HepG2 (cell line): ENCODE measurements at regions not wholly inside any gene's neighbourhood (a gene's known extent, or its start where the extent isn't known, plus 50 kb on each side); places are given as distances from the start of the nearest gene placed in this dataset.

ENCODE experiments used
- ATAC-seq: fragments of 200-7000 bp; cut with Tn5 transposase; 3 replicates; pipeline ENCODE4 v1.9.1; 2020; ENCODE audit warnings: mild to moderate bottlenecking, moderate library complexity
- BruUV-seq: library from RNA; stranded (reverse); fragments of 400-500 nt; replicated peaks from 2 replicates; lab custom pipeline; 2021; lab: Mats Ljungman, UMichigan
- CTCF ChIA-PET: fragments of 300-600 bp; formaldehyde crosslinking; extraction: SDS; loops from one replicate; lab custom pipeline; 2021; ENCODE audit warnings: low total read pairs, inconsistent platforms, low intra/inter-chr PET ratio; lab: Yijun Ruan, JAX
- POLR2A ChIA-PET: fragments of 350-600 bp; sonication (Branson Sonifier 250); formaldehyde crosslinking; loops from one replicate; lab custom pipeline; 2020; ENCODE audit warnings: antibody characterized with exemption, inconsistent platforms; lab: Yijun Ruan, JAX
- DNase-seq: peaks from one replicate; pipeline ENCODE4 v3.0.0-alpha.2; 2015; ENCODE audit warnings: low spot score
- FAIRE-seq: peaks from 3 replicates; lab custom pipeline; 2011; peaks lifted over from hg19 to GRCh38; lab: Jason Lieb, UNC
- H2AFZ ChIP-seq: one replicate; pipeline ENCODE4 v1.6.1; 2011; ENCODE audit warnings: low read length, inconsistent platforms
- H3K27ac ChIP-seq: fragments of 300-600 bp; 3 replicates; pipeline ENCODE4 v1.8.0; 2011; ENCODE audit warnings: mixed run types, mild to moderate bottlenecking, mixed read lengths, low read length, inconsistent platforms; ENCODE audit not compliant: insufficient read depth; ENCODE audit errors: extremely low read length
- H3K27me3 ChIP-seq, 2 experiments: fragments of 200-600 bp in 1 of 2; 2 replicates in 1 of 2; 3 replicates in 1 of 2; pipeline versions ENCODE4 v1.6.0 to v1.8.0; 2011; ENCODE audit warnings: low read length in 2 of 2, mild to moderate bottlenecking in 2 of 2, moderate library complexity in 2 of 2, inconsistent platforms in 1 of 2; ENCODE audit not compliant: insufficient read depth in 2 of 2, control insufficient read depth in 1 of 2
- H3K36me3 ChIP-seq, 2 experiments: fragments of 200-600 bp in 1 of 2; replicated peaks in 1 of 2; 2 replicates in 1 of 2; 3 replicates in 1 of 2; pipeline versions ENCODE4 v1.5.1 to v1.8.0; 2011; ENCODE audit warnings: low read length in 2 of 2, inconsistent platforms in 1 of 2; ENCODE audit not compliant: insufficient read depth in 2 of 2, control insufficient read depth in 1 of 2
- H3K4me1 ChIP-seq: 2 replicates; pipeline ENCODE4 v1.5.1; 2012; ENCODE audit warnings: low read length, inconsistent platforms; ENCODE audit not compliant: insufficient read depth
- H3K4me2 ChIP-seq: 2 replicates; pipeline ENCODE4 v1.6.0; 2011; ENCODE audit warnings: low read depth, low read length, inconsistent platforms
- H3K4me3 ChIP-seq, 3 experiments: fragments of 200-600 bp in 1 of 3; sonication (generic), shearing (Covaris generic) in 1 of 3; replicated peaks in 1 of 3; 2 replicates each; pipeline ENCODE4 v1.5.1; 2011 to 2016; ENCODE audit warnings: low read length in 3 of 3, inconsistent platforms in 2 of 3, low read depth in 2 of 3, mild to moderate bottlenecking in 2 of 3, control low read depth in 1 of 3, mixed read lengths in 1 of 3; ENCODE audit not compliant: insufficient read depth in 1 of 3
- H3K79me2 ChIP-seq: one replicate; pipeline ENCODE4 v1.6.1; 2011; ENCODE audit warnings: low read length, inconsistent platforms; ENCODE audit not compliant: insufficient read depth
- H3K9ac ChIP-seq: 2 replicates; pipeline ENCODE4 v1.6.0; 2011; ENCODE audit warnings: mild to moderate bottlenecking, low read depth, low read length, inconsistent platforms; ENCODE audit not compliant: insufficient read depth
- H3K9me3 ChIP-seq: 2 replicates; pipeline ENCODE4 v1.5.1; 2012; ENCODE audit warnings: mild to moderate bottlenecking, low read length
- H4K20me1 ChIP-seq: 2 replicates; pipeline ENCODE4 v1.6.0; 2011; ENCODE audit warnings: inconsistent platforms, mild to moderate bottlenecking, low read length, moderate library complexity; ENCODE audit not compliant: insufficient read depth
- DMAP1 ChIP-seq: IDR thresholded peaks from 2 replicates; pipeline ENCODE4 v1.6.1; 2016
- KMT2B ChIP-seq: IDR thresholded peaks from 2 replicates; pipeline ENCODE4 v1.6.1; 2016; ENCODE audit warnings: missing genetic modification reagents, missing compliant biosample characterization
- MTF1 ChIP-seq: sonication (generic); formaldehyde crosslinking; IDR thresholded peaks from 2 replicates; pipeline ENCODE4 v1.5.0; 2020; ENCODE audit warnings: missing genetic modification reagents
- NONO ChIP-seq, 2 experiments: fragments of 450-650 bp in 1 of 2; sonication (generic) in 1 of 2; formaldehyde crosslinking in 1 of 2; IDR thresholded peaks in 1 of 2; conservative IDR thresholded peaks in 1 of 2; 2 replicates each; pipeline versions ENCODE4 v1.6.1 to v1.8.0; 2017 to 2022; ENCODE audit warnings: mild to moderate bottlenecking in 1 of 2, missing genetic modification reagents in 1 of 2, moderate library complexity in 1 of 2
- ZBTB3 ChIP-seq: sonication (generic); formaldehyde crosslinking; IDR thresholded peaks from 2 replicates; pipeline ENCODE4 v1.4.0; 2020; ENCODE audit warnings: low read depth, mild to moderate bottlenecking, moderate library complexity, missing genetic modification reagents, borderline replicate concordance
- ZFP36L2 ChIP-seq: sonication (generic); formaldehyde crosslinking; IDR thresholded peaks from 2 replicates; pipeline ENCODE4 v1.4.0; 2020; ENCODE audit warnings: missing genetic modification reagents
- ZKSCAN5 ChIP-seq: sonication (generic); formaldehyde crosslinking; IDR thresholded peaks from 2 replicates; pipeline ENCODE4 v1.5.1; 2020; ENCODE audit warnings: mild to moderate bottlenecking, missing genetic modification reagents
- ZNF460 ChIP-seq: sonication (generic); formaldehyde crosslinking; IDR thresholded peaks from 2 replicates; pipeline ENCODE4 v1.5.1; 2020; ENCODE audit warnings: missing genetic modification reagents, mild to moderate bottlenecking, borderline replicate concordance
- ZNF468 ChIP-seq: sonication (generic); formaldehyde crosslinking; IDR thresholded peaks from 2 replicates; pipeline ENCODE4 v1.8.0; 2022; ENCODE audit warnings: mild to moderate bottlenecking, moderate library complexity, missing genetic modification reagents
- ZNF510 ChIP-seq: sonication (generic); formaldehyde crosslinking; IDR thresholded peaks from 2 replicates; pipeline ENCODE4 v1.4.0; 2020; ENCODE audit warnings: low read depth, mild to moderate bottlenecking, missing genetic modification reagents
- ZNF550 ChIP-seq: sonication (generic); formaldehyde crosslinking; IDR thresholded peaks from 2 replicates; pipeline ENCODE4 v1.4.0; 2020; ENCODE audit warnings: mild to moderate bottlenecking, missing genetic modification reagents, borderline replicate concordance
- ZNF563 ChIP-seq: sonication (generic); formaldehyde crosslinking; IDR thresholded peaks from 2 replicates; pipeline ENCODE4 v1.8.0; 2022; ENCODE audit warnings: mild to moderate bottlenecking, moderate library complexity, missing genetic modification reagents
- ZNF589 ChIP-seq: sonication (generic); formaldehyde crosslinking; conservative IDR thresholded peaks from 2 replicates; pipeline ENCODE4 v1.8.0; 2022; ENCODE audit warnings: mild to moderate bottlenecking, moderate library complexity, missing genetic modification reagents
- WGBS: methylation state at CpG from one replicate; pipeline ENCODE4 v1.1.6; 2017; ENCODE audit warnings: low lambda C conversion rate; 5-methylcytosine and 5-hydroxymethylcytosine counted together
- in situ Hi-C: cut with HindIII; loops from 2 replicates; pipeline ENCODE4 v1.10.0; 2017; ENCODE audit warnings: low pct_unique_long_range_greater_than_20kb; ENCODE audit not compliant: extremely low pct_ligation_motif_present
- intact Hi-C: fragments of 100-400 bp; cut with micrococcal nuclease; formaldehyde crosslinking; loops from one replicate; pipeline ENCODE4 v1.10.0; 2022; ENCODE audit not compliant: unreplicated experiment
- TF ChIP-seq, protein P1 (sequence below): sonication (generic); formaldehyde crosslinking; IDR thresholded peaks from 2 replicates; pipeline ENCODE4 v1.4.0; 2020; ENCODE audit warnings: low read depth, mild to moderate bottlenecking, missing genetic modification reagents
- TF ChIP-seq, protein P2 (sequence below): sonication (generic); formaldehyde crosslinking; IDR thresholded peaks from 2 replicates; pipeline ENCODE4 v1.9.0; 2021; ENCODE audit warnings: missing genetic modification reagents, borderline replicate concordance
- TF ChIP-seq, protein P3 (sequence below): sonication (generic); formaldehyde crosslinking; IDR thresholded peaks from 2 replicates; pipeline ENCODE4 v1.4.0; 2020; ENCODE audit warnings: missing genetic modification reagents, mild to moderate bottlenecking, borderline replicate concordance

DNA sequence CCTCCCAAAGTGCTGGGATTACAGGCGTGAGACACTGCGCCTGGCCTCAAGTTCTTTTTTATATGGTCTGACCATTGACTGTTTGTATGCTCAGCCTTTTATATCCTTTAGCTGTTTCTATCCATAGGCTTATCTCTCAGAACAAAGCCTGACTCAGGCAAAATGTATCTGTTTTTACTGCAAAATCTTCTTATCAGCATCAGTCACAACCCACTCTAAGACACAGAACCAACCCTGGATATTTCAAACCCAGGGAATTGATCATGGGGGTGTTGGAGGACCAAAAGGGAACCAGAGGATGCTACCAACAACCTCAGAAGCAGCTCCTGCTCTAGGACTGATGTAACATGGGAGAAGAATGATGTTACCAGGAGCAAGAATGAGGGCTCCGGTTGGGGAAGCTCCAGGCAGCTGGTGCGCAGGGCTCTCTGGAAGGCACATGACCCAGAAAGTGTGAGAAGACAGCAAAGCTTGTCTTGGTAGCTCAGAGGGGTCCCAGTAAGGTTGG, 75.3 kb upstream of the NCK2 start (continued):
- TF ChIP-seq, protein P1, sequence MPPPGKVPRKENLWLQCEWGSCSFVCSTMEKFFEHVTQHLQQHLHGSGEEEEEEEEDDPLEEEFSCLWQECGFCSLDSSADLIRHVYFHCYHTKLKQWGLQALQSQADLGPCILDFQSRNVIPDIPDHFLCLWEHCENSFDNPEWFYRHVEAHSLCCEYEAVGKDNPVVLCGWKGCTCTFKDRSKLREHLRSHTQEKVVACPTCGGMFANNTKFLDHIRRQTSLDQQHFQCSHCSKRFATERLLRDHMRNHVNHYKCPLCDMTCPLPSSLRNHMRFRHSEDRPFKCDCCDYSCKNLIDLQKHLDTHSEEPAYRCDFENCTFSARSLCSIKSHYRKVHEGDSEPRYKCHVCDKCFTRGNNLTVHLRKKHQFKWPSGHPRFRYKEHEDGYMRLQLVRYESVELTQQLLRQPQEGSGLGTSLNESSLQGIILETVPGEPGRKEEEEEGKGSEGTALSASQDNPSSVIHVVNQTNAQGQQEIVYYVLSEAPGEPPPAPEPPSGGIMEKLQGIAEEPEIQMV, result no peak
- no peak for TF ChIP-seq ZKSCAN5 (CRISPR knock-in tag)
- TF ChIP-seq ZNF563 (CRISPR knock-in tag), result no peak
- TF ChIP-seq DMAP1 (CRISPR knock-in tag), result no peak
- TF ChIP-seq, protein P2, sequence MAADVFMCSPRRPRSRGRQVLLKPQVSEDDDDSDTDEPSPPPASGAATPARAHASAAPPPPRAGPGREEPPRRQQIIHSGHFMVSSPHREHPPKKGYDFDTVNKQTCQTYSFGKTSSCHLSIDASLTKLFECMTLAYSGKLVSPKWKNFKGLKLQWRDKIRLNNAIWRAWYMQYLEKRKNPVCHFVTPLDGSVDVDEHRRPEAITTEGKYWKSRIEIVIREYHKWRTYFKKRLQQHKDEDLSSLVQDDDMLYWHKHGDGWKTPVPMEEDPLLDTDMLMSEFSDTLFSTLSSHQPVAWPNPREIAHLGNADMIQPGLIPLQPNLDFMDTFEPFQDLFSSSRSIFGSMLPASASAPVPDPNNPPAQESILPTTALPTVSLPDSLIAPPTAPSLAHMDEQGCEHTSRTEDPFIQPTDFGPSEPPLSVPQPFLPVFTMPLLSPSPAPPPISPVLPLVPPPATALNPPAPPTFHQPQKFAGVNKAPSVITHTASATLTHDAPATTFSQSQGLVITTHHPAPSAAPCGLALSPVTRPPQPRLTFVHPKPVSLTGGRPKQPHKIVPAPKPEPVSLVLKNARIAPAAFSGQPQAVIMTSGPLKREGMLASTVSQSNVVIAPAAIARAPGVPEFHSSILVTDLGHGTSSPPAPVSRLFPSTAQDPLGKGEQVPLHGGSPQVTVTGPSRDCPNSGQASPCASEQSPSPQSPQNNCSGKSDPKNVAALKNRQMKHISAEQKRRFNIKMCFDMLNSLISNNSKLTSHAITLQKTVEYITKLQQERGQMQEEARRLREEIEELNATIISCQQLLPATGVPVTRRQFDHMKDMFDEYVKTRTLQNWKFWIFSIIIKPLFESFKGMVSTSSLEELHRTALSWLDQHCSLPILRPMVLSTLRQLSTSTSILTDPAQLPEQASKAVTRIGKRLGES, result no peak

DNA sequence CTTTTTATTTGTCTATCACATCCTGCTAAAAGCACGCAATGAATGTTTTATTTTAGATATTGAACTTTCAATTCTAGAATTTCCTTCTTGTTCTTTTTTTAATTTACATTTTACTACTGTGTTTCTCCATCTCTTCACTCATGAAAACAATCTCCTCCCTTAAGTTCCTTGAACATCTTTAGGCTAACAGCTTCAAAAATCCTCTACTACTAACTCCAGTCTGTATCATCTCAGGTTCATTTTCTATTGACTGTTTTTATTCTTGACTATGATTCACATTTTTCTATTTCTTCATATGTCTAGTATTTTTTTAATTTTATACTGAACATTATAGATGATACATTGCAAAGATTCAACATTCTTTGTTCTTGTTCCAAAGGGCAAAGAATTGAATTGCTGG, 79.2 kb upstream of the NCK2 start:
- no peak overlapping the region for H2AFZ ChIP-seq

More for the DNA sequence above, 79.2 kb upstream of the NCK2 start:
- no peak overlapping the region for H3K4me3 ChIP-seq
- no peaks in the 10 kb centered on the region for H4K20me1 ChIP-seq
- H3K9me3 ChIP-seq, result peaks cover 12% of the 10 kb centered on the region
- TF ChIP-seq ZNF550 (CRISPR knock-in tag) (no peak), ZNF460 (no peak), NONO (IDR thresholded peaks at IDR 0.05) (no peak), NONO (CRISPR knock-in tag; conservative IDR thresholded peaks at IDR 0.05) (no peak), MTF1 (CRISPR knock-in tag) (no peak), ZNF589 (CRISPR knock-in tag) (no peak), ZNF510 (no peak), ZNF468 (no peak), ZBTB3 (CRISPR knock-in tag) (no peak), ZFP36L2 (CRISPR knock-in tag) (no peak), KMT2B (CRISPR knock-in tag) (no peak)
- TF ChIP-seq, protein P3, sequence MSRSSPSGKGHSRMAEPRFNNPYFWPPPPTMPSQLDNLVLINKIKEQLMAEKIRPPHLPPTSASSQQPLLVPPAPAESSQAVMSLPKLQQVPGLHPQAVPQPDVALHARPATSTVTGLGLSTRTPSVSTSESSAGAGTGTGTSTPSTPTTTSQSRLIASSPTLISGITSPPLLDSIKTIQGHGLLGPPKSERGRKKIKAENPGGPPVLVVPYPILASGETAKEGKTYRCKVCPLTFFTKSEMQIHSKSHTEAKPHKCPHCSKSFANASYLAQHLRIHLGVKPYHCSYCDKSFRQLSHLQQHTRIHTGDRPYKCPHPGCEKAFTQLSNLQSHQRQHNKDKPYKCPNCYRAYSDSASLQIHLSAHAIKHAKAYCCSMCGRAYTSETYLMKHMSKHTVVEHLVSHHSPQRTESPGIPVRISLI, result no peak
- no peaks in the 10 kb centered on the region for H3K4me1 ChIP-seq
- no peaks in the 10 kb centered on the region for H3K36me3 ChIP-seq
- ChIA-PET POLR2A (no interaction called here), CTCF (no interaction called here)
- WGBS, result 47% methylated on average over 1 of the region's 1 CpG
- no peak for ATAC-seq
- no peak overlapping the region for H3K9ac ChIP-seq
- BruUV-seq, result no TSS peak
- intact Hi-C loops (no loop called here), in situ Hi-C loops (no loop called here)
- no peak for FAIRE-seq
- no peaks in the 10 kb centered on the region for H3K79me2 ChIP-seq
- no peak overlapping the region for H3K4me2 ChIP-seq
- H3K27me3 ChIP-seq, result peaks cover 0 to under 1% of the 10 kb centered on the region in 2 experiments; a peak in 1 of 5 replicates
- H3K27ac ChIP-seq, result no peak overlapping the region
- DNase-seq, result no peak
